NCI-H2107 (cell line): ENCODE measurements at regions not wholly inside any gene's neighbourhood (a gene's known extent, or its start where the extent isn't known, plus 50 kb on each side); places are given as distances from the start of the nearest gene placed in this dataset.
"Not testable (repeated sequence)": the region's sequence is repeated elsewhere in the genome, so short reads cannot be mapped to it uniquely, and the experiment has no call there.

Experiments used
- DNase-seq: peaks from one replicate; lab custom pipeline; 2025; lab: John Stamatoyannopoulos, UW

DNA sequence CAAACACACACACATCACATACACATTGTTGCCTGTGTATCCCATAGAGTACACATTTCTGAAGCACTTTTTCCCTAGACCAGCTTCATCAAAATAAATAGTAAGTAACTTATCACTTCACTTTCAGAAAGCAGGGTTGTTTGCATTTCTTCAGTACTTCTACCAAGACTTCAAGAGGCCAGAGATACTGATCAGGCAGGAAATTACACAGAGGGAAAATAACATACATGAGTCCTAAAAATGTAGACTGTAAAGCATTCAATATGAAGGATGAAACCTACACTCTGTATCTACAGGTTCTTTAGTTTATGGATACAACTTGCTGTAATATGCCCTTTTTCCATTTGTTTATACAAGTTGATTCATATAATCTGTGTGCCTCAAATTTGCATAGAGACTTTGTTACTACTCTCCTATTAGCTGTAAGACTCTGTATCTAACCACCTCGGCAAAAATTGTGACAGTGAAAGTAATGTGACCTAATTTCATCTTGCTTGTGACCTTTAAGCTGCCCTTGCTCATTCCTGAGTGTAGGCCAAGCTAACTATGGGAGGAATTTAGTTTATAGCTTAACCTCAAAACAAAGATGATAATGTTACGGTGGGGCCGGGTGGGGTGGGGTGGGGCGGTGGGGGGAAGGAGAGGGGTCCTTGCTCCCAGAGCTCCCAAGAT lies 228.9 kb upstream of the SPOPL start:
- DNase-seq: no peak

DNA sequence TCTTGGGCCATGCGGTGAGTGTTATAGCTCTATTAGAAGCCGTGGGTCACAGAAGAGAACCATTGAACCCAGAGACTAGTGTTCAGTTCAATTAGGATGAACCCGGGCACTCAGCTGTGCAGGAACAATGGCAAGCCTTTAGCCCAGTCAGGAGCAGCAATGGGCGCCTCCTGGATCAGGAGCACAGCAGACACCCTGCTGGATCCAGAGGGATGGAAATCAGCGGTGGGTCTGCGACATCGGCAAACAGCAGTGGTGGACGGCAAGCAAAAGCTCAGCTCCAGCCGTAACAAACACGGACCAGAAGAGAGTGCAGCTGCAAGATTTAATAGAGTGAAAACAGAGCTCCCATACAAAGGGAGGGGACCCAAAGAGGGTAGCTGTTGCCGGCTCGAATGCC lies 228.3 kb upstream of the SPOPL start:
- not testable (repeated sequence) for DNase-seq

DNA sequence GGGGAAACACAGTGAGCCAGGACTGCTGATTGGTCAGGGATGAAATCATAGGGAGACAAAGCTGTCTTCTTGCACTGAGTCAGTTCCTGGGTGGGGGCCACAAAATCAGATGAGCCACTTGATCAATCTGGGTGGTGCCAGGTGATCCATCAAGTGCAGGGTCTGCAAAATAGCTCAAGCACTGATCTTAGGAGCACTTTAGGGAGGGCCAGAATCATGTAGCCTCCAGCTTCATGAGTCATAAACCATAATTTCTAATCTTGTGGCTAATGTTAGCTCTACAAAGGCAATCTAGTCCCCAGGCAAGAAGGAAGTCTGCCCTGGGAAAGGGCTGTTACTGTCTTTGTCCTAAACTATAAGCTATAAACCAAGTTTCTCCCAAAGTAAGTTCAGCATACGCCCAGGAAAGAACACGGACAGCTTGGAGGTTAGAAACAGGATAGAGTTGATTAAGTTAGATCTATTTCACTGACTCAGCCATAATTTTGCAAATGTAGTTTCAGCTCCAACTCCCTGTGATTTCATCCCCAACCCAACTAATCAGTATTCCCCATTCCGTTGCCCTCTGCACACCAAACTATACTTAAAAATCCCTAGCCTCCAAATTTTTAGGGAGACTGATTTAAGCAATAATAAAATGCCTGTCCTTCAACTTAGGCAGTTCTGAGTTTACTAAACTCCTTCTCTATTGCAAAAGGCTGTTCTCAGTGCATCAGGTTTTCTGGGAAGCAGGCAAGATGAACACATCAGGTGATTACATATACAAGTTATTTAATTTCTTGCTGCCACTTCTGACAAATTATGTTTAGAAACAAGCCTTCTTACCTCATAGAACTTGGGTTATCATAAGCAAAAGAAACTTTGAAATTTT lies 226.9 kb upstream of the SPOPL start:
- no peak for DNase-seq

DNA sequence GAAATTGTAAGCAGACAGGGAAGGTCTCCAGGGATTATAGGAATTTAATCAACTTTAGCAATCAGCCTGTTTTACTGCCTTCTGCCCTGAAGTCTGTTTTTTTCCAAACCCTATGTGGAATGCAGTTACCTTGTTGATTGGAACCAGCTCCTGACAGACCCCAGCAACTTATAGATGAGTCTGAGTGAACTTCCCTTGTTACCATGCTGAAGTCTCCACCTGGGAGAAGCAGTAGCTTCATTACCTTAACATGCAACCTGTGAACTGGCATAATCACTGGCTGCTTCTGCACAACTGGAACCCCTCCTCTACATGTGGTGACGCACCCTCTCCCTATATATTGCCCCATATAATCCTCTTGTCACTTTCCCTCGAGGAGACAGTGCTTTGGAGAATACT lies 226.3 kb upstream of the SPOPL start:
- no peak for DNase-seq

DNA sequence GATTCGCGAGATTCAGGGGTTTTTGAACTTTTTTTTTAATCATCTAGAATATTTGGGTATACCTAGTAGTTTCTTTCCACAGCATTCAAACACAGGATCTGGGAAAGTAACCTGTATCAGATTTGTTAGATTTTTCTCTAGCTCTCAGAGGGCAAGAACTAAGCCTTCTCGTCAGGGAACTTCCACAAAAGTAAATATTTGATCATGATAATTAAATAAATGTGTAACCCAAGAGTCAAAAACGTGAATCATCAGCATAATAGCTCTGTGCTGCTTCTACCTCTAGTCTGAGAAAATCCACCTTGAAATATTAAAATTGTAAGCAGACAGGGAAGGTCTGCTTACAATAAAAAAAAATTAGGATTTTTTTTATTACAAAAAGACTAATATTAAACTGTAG lies 225.7 kb upstream of the SPOPL start:
- no peak for DNase-seq

DNA sequence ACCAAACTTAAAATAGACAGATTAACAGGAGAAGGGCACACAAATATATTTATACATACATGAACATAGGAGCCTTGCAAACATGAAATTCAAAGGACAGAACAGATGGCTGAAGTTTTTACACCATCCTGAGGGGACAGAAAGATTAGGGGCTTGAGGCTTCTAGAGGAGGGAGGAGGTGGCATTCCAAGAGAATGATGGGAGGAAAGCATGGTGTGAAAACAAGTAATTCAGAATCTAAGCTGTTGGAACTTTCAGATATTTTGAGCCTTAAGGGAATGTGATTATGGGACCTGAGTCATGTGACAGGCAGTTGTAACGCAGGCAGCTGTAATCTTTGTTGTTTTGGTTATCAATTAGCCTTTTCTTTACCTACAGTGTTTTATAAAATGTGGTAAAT lies 225.2 kb upstream of the SPOPL start:
- no peak for DNase-seq

DNA sequence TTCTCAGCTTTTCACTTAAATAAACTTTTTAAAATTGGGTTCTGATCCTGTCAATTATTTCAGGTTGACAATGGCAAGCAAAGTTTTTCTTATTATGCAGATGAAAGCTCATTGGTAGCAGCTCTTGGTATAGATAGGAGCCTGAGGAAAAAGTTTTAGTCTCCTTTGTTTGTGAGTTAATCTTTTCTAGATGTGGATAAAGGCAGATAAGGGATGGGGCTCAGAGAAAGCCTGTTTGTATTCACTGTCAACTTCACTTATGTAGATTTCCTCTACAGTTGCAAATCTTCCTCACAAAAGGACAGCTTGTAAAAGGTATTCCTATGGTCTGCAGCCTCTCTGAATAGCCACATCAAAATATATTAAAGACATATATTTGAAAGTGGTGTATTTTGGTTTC lies 224.5 kb upstream of the SPOPL start:
- no peak for DNase-seq

DNA sequence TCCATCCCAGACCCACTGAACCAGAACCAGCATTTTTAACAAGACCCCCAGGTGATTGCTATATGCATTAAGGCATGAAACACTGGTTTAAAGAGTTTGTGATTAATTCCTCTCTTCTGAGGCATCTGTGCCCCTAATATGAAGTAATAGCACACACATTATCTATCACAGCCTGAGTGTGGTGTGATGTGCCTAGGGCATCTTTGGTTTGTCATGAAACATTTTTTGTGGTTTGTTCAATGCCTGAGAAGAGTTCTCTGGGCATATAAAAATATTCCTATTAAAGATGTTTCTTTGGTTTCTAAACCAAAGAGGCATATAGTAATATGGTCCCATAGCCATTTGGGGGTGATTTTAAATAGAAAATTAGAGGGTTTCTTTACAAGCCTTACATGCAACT lies 221.7 kb upstream of the SPOPL start:
- no peak for DNase-seq

DNA sequence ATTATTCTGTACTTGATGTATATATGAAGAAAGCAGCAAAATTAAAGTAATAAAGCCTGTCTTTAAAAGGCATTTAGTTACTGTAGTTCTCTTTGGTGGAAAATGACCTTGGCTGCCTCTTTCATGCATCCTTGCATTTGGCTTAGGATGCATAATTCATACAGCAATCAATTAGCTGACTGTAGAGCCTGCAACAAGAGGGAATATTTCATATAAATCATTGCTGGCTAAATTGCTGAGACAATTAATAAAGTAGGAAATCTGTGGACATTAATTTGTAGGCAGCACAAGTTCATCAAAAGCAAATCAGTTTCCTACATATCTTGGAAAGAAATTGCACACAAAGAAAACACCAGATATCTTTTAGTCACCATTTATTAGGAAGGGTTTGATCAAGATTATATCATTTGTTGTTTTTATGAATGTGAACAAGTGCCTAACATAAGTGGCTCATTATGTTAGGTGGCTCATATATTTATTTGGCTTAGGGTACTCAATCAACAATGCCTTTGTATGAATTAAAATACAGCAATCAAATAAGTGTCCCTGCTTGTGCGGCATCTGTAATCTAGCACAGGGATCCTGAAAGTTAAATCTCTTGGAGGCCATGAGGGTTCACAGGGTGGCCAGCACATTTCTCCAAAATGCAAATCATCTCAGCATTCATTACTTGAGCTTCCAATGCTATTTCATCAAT lies 220.4 kb upstream of the SPOPL start:
- no peak for DNase-seq

DNA sequence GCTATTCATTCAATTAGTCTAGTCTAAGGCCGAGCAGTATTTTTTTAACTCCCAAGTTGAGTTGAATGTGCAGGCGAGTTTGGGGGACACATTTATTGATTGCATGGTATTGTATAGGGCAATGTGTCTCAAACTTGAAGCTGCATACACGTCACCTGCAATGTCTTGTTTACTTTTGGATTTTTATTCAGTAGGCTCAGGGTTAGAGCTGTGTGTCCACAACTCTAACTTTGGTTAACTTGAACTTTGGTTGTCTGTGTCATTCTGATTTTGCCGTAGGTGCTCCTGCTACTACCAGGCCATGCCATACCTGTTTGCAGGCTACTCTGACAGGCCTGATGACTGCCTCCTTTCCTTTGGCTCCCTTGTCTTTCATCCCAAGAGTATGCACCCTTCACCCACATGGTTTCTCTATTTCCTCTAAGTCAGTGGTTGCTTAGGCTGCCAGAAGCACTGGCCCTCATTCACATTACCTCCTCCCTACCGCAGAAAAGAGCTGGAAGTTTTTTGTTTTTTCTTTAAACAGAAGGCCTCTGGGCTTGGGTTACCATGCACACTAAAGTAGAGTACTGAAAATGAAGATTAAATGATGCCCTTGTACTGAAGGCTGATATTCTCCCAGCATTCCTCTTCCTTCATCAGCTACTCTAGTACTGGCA lies 219.4 kb upstream of the SPOPL start:
- DNase-seq: no peak

DNA sequence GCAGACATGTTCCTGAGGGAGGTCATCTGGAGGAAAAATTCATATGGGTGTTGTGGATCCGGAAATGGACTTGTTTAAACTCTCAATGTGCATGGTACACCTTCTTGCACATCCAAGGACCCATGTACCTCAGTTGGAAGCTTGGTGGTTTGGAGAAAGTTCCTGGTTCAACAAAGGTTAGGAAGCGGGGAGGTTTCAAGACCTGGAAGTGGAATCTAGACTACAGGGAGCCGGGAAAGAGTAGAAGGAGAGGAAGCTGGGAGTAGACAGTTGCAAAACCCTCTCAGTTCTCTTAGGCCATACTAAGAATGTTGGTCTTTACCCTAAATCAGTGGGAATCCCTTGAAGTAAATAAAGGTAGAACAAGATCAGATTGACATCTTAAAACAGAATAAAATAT lies 209.8 kb upstream of the SPOPL start:
- DNase-seq: no peak

DNA sequence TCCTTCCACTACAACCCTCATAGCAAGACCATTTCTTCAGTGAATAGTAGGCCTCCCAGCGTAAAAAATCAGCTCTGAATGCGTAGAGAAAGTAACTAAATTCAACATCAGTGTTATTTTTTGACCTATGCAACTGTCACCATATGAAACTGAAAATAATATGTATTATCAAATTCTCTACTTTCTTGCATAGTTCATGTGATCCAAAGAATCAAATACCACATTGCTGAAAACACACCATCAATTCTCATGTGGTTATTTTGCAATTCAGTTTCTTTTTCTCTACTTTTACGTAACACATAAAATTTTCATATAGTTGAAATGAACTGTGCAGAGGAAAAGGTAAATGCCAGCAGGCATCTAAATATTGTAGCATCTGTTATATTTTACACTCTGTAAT lies 208.5 kb upstream of the SPOPL start:
- no peak for DNase-seq

DNA sequence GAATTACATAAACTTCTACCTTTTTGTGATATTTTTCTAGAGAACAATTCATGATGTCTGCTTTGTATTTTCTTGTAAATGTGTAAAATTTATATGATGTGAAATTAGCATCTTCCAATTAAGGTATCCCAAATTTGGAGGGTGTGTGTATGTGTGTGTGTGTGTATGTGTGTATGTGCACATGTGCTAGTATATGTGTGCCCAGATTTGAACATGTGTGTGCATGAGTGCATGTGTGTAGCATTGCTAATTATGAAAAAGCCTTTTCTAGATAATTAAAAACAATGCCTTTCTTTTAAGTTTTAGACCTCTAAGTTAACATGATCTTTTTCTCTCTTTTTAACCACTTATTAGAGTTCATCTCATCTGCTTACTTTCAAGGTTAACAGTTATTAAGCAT lies 208.0 kb upstream of the SPOPL start:
- no peak for DNase-seq

DNA sequence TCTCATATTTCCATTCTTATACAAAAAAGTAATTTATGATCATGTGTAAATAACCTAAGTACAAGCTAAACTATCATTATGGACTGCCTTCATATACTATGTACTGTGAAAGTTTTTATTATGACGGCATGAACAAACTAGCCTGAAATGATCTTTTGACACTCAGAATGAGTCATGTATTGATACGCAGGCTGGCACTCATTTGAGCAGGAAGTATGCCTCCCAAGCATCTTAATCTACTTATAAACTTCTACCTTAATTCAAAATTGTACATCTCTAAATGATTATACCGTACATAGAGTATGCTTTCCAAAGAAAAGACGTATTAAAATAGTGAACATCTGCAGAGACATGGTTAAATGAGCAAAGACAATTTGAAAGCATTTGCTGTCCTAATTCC lies 207.1 kb upstream of the SPOPL start:
- DNase-seq: no peak

DNA sequence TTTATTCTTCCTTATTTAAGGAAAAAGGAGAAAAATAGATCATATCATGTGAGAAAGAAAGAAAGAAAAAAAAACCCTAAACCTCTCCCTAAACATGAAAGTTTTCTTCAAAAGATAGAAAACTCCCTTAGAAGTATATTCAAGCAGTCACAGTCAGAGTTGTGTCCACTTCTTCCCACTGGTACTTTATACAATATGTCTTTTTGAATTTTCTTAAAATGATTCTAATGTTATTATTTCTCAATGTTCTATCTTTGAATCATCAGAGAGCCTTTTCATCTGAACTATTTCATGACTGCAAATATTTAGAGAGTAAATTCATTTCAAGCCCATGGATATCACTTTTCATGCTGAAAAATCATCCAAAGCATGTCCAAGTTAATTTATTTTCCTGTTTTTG lies 205.2 kb upstream of the SPOPL start:
- DNase-seq: no peak

DNA sequence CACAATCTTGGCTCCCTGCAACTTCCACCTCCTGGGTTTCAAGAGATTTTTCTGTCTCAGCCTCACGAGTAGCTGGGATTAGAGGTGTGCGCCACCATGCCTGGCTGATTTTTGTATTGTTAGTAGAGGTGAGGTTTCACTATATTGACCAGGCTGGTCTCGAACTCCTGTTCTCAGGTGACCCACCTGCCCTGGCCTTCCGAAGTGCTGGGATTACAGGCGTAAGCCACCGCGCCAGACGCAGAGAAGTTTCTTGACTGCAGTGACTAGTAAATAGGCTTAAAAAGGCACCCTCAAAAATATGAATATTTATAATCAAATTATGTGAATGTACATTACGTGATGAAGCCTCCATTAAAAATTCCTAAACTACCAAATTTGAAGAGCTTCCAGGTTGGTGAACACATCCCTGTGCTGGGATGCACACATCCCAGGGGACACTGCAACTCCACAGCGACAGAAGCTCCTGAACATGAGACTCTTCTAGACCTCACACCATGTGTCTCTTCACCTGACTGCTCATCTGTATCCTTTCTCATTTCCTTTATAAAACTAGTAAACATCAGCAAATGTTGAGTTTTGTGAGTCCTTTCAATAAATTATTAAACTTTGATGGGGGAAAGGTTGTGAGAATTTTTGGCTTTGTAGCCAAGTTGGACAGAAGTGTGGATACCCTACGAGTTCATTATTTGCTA lies 203.3 kb upstream of the SPOPL start:
- DNase-seq: no peak

DNA sequence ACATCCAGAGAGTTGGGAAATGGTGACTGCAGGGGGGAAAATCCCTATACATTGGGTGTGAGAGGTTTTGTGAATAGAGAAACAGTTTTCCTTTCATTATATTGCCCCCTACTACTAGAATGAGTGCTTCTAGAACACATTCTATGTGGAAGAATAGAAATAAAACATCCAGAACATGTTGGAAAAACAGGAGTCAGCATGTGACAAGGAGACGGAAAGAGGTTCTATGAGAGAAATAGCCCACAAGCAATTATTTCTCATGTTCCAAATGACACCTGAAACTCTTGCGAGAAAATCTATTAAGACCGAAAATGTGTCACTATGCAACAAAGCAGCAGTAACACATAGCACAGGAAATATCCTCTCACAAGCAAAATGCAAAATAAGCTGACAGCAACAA lies 202.7 kb upstream of the SPOPL start:
- no peak for DNase-seq

DNA sequence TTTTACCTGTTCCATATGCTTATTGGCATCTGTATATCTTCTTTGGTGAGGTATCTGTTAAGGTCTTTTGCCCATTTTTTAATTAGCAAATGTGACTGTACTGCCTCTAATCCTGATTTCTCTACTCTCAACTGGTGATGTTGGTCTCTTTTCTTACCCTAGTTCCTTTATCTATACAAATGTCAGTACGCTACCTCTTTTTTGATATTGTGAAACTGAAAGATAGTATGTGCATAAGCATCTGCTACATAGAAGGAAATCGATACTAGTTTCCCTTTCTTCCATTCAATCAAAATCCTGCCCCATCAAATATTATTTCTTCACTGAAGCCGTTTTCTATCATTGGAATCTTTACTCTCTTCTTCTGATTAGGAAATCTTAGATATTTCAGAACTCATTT lies 194.9 kb upstream of the SPOPL start:
- DNase-seq: no peak

DNA sequence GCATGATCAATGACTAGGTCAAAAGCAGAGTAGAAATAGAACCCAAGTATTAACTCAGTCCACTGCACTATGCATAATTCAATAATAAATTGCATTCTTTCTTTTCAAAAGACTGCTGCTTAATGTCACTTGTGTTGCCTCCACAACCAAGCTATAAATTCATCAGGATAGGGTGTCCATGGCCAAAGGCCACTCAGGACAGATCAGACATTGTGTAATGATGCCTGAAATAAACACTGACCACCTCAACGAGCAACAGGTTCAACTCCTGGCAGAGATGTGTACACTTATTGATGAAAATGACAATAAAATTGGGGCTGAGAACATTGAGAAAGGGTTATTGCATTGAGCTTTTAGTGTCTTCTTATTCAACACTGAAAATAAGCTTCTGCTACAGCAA lies 194.5 kb upstream of the SPOPL start:
- no peak for DNase-seq

DNA sequence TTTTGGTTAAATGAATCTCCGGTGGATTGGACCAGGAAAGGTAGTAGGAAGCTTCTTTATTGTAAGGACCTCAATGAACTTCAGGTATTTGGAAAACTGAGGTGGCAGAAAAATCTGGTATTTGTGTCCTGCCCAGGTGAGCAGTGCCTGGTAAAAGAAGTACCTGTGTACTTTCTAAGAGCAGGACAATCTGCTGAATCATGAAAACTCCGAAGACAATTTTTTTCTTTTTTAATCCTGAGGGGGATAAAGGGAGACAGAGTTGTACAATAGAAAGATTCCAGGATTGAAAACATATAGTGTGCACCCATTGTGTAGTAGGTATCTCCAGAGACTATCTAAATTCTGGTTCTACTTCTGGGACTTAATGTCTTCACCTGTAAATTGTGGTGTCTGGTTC lies 191.8 kb upstream of the SPOPL start:
- DNase-seq: no peak

DNA sequence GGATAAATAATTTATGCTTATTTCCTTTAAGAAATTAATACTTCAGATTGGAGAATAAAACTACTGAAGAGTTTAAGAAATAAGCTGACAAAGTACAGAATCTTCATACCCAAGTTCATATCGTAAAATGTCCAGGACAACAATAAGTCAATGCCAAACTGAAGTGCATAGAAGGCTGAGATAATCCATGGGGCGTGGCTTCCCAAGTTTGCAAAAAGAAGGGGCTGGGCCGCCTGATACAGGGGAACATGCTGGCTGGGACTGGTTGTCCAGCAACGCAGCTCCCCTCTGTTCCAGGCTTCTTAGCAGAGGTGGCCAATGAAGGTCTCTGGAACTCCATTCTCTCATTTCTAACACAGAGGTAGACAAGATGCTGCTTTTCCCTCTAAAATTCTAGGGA lies 189.5 kb upstream of the SPOPL start:
- DNase-seq: no peak

DNA sequence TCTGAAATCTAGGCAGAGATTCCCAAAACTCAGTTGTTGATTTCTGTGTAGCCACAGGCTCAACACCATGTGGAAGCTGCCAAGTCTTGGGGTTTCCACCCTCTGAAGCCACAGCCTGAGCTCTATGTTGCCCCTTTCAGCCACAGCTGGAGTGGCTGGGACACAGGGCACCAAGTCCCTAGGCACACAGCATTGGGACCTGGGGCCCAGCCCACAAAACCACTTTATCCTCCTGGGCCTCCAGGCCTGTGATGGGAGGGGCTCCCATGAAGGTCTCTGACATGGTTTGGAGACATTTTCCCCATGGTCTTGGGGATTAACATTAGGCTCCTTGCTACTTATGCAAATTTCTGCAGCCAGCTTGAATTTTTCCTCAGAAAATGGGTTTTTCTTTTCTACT lies 186.0 kb upstream of the SPOPL start:
- not testable (repeated sequence) for DNase-seq
